ENCODE measurements at regions not wholly inside any gene's neighbourhood (a gene's known extent, or its start where the extent isn't known, plus 50 kb on each side); places are given as distances from the start of the nearest gene placed in this dataset.
"Not testable (repeated sequence)": the region's sequence is repeated elsewhere in the genome, so short reads cannot be mapped to it uniquely, and the experiment has no call there.

- no peak overlapping the region for H3K9ac ChIP-seq (ENCODE audit: insufficient read length)
- no peak for TF ChIP-seq POLR2AphosphoS5 (IDR thresholded peaks at IDR 0.05; ENCODE audit: borderline replicate concordance, low read depth, low read length)
- no peak for TF ChIP-seq EZH2 (IDR thresholded peaks at IDR 0.05)
- no peak for TF ChIP-seq FOXP2 (optimal IDR thresholded peaks at IDR 0.05; ENCODE audit: control extremely low read depth, extremely low read length, insufficient read depth)
- no peak for DNase-seq (ENCODE audit: low read depth, low spot score)
Measured at GRCh38 chr16:63426275-63426870, 1390.1 kb upstream of the CDH8 start.

GRCh38 chr16:63422715-63423114 is 1386.5 kb upstream of the CDH8 start:
- TF ChIP-seq POLR2AphosphoS5 (IDR thresholded peaks at IDR 0.05; ENCODE audit: borderline replicate concordance, low read depth, low read length): no peak
- no peak for TF ChIP-seq EZH2 (IDR thresholded peaks at IDR 0.05)
- Histone ChIP-seq H3K9me3 (ENCODE audit: low read depth, low read length) (no peaks in the 10 kb centered on the region), H3K4me3 (no peak overlapping the region), H3K27ac (no peak overlapping the region), H3K36me3 (ENCODE audit: insufficient read depth, low read length) (no peaks in the 10 kb centered on the region), H3K9ac (ENCODE audit: insufficient read length) (no peak overlapping the region)
- DNase-seq (ENCODE audit: low read depth, low spot score): no peak

More at GRCh38 chr16:63426275-63426870, 1390.1 kb upstream of the CDH8 start:
- no peaks in the 10 kb centered on the region for H3K36me3 ChIP-seq (ENCODE audit: insufficient read depth, low read length)
- H3K4me3 ChIP-seq: no peak overlapping the region
- no peaks in the 10 kb centered on the region for H3K9me3 ChIP-seq (ENCODE audit: low read depth, low read length)
- no peak overlapping the region for H3K27ac ChIP-seq

- Histone ChIP-seq H3K27ac (no peak overlapping the region), H3K4me3 (no peak overlapping the region), H3K36me3 (ENCODE audit: insufficient read depth, low read length) (no peaks in the 10 kb centered on the region), H3K9ac (ENCODE audit: insufficient read length) (no peak overlapping the region), H3K9me3 (ENCODE audit: low read depth, low read length) (no peaks in the 10 kb centered on the region)
- DNase-seq (ENCODE audit: low read depth, low spot score): no peak
- no peak for TF ChIP-seq FOXP2 (optimal IDR thresholded peaks at IDR 0.05; ENCODE audit: control extremely low read depth, extremely low read length, insufficient read depth)
- no peak for TF ChIP-seq POLR2AphosphoS5 (IDR thresholded peaks at IDR 0.05; ENCODE audit: borderline replicate concordance, low read depth, low read length)
- no peak for TF ChIP-seq EZH2 (IDR thresholded peaks at IDR 0.05)
Measured at GRCh38 chr16:63416712-63417111, 1380.5 kb upstream of the CDH8 start.

- no peaks in the 10 kb centered on the region for H3K9me3 ChIP-seq (ENCODE audit: low read depth, low read length)
- no peak for TF ChIP-seq FOXP2 (optimal IDR thresholded peaks at IDR 0.05; ENCODE audit: control extremely low read depth, extremely low read length, insufficient read depth)
- no peak for TF ChIP-seq EZH2 (IDR thresholded peaks at IDR 0.05)
- no peak for TF ChIP-seq POLR2AphosphoS5 (IDR thresholded peaks at IDR 0.05; ENCODE audit: borderline replicate concordance, low read depth, low read length)
- no peak overlapping the region for H3K4me3 ChIP-seq
- no peaks in the 10 kb centered on the region for H3K36me3 ChIP-seq (ENCODE audit: insufficient read depth, low read length)
- no peak overlapping the region for H3K27ac ChIP-seq
- no peak overlapping the region for H3K9ac ChIP-seq (ENCODE audit: insufficient read length)
- DNase-seq (ENCODE audit: low read depth, low spot score): no peak
Measured at GRCh38 chr16:63415014-63415413, 1378.8 kb upstream of the CDH8 start.

GRCh38 chr16:63410594-63410993 is 1374.4 kb upstream of the CDH8 start:
- H3K9ac ChIP-seq (ENCODE audit: insufficient read length): no peak overlapping the region
- no peak for DNase-seq (ENCODE audit: low read depth, low spot score)
- no peaks in the 10 kb centered on the region for H3K9me3 ChIP-seq (ENCODE audit: low read depth, low read length)
- TF ChIP-seq FOXP2 (optimal IDR thresholded peaks at IDR 0.05; ENCODE audit: control extremely low read depth, extremely low read length, insufficient read depth) (no peak), POLR2AphosphoS5 (IDR thresholded peaks at IDR 0.05; ENCODE audit: borderline replicate concordance, low read depth, low read length) (no peak), EZH2 (IDR thresholded peaks at IDR 0.05) (no peak)
- H3K36me3 ChIP-seq (ENCODE audit: insufficient read depth, low read length): no peaks in the 10 kb centered on the region
- no peak overlapping the region for H3K27ac ChIP-seq
- H3K4me3 ChIP-seq: no peak overlapping the region

GRCh38 chr16:63403792-63404191 is 1367.6 kb upstream of the CDH8 start:
- no peak for DNase-seq (ENCODE audit: low read depth, low spot score)
- no peaks in the 10 kb centered on the region for H3K36me3 ChIP-seq (ENCODE audit: insufficient read depth, low read length)
- TF ChIP-seq EZH2 (IDR thresholded peaks at IDR 0.05): no peak
- TF ChIP-seq FOXP2 (optimal IDR thresholded peaks at IDR 0.05; ENCODE audit: control extremely low read depth, extremely low read length, insufficient read depth): no peak
- no peak for TF ChIP-seq POLR2AphosphoS5 (IDR thresholded peaks at IDR 0.05; ENCODE audit: borderline replicate concordance, low read depth, low read length)
- H3K9me3 ChIP-seq (ENCODE audit: low read depth, low read length): no peaks in the 10 kb centered on the region
- no peak overlapping the region for H3K27ac ChIP-seq
- no peak overlapping the region for H3K9ac ChIP-seq (ENCODE audit: insufficient read length)
- H3K4me3 ChIP-seq: no peak overlapping the region

- not testable (repeated sequence) for H3K27ac ChIP-seq; H3K4me3 ChIP-seq; H3K36me3 ChIP-seq (ENCODE audit: insufficient read depth, low read length); H3K9me3 ChIP-seq (ENCODE audit: low read depth, low read length); H3K9ac ChIP-seq (ENCODE audit: insufficient read length); DNase-seq (ENCODE audit: low read depth, low spot score)
Measured at GRCh38 chr16:63388277-63388676, 1352.0 kb upstream of the CDH8 start.

- H3K9me3 ChIP-seq (ENCODE audit: low read depth, low read length): no peaks in the 10 kb centered on the region
- H3K27ac ChIP-seq: no peak overlapping the region
- H3K4me3 ChIP-seq: no peak overlapping the region
- no peak for DNase-seq (ENCODE audit: low read depth, low spot score)
- H3K36me3 ChIP-seq (ENCODE audit: insufficient read depth, low read length): no peaks in the 10 kb centered on the region
- H3K9ac ChIP-seq (ENCODE audit: insufficient read length): no peak overlapping the region
- no peak for TF ChIP-seq FOXP2 (optimal IDR thresholded peaks at IDR 0.05; ENCODE audit: control extremely low read depth, extremely low read length, insufficient read depth)
- TF ChIP-seq POLR2AphosphoS5 (IDR thresholded peaks at IDR 0.05; ENCODE audit: borderline replicate concordance, low read depth, low read length): no peak
- TF ChIP-seq EZH2 (IDR thresholded peaks at IDR 0.05): no peak
Measured at GRCh38 chr16:63385714-63386432, 1349.6 kb upstream of the CDH8 start.

GRCh38 chr16:63373744-63374143 is 1337.5 kb upstream of the CDH8 start:
- Histone ChIP-seq H3K27ac (no peak overlapping the region), H3K9ac (ENCODE audit: insufficient read length) (no peak overlapping the region), H3K4me3 (no peak overlapping the region), H3K9me3 (ENCODE audit: low read depth, low read length) (no peaks in the 10 kb centered on the region), H3K36me3 (ENCODE audit: insufficient read depth, low read length) (no peaks in the 10 kb centered on the region)
- no peak for DNase-seq (ENCODE audit: low read depth, low spot score)
- no peak for TF ChIP-seq EZH2 (IDR thresholded peaks at IDR 0.05)
- no peak for TF ChIP-seq FOXP2 (optimal IDR thresholded peaks at IDR 0.05; ENCODE audit: control extremely low read depth, extremely low read length, insufficient read depth)
- TF ChIP-seq POLR2AphosphoS5 (IDR thresholded peaks at IDR 0.05; ENCODE audit: borderline replicate concordance, low read depth, low read length): no peak

Data from SK-N-MC (cell line).